Activated CD4-positive, alpha-beta T cell treated with anti-CD3 and anti-CD28 coated beads, Interleukin-2, amount 50 U/mL, for 16 hours (primary cell): ENCODE measurements at regions not wholly inside any gene's neighbourhood (a gene's known extent, or its start where the extent isn't known, plus 50 kb on each side); places are given as distances from the start of the nearest gene placed in this dataset.

ENCODE experiments used
- DNase-seq: peaks from one replicate; pipeline ENCODE4 v3.0.0-alpha.2; 2020

DNA sequence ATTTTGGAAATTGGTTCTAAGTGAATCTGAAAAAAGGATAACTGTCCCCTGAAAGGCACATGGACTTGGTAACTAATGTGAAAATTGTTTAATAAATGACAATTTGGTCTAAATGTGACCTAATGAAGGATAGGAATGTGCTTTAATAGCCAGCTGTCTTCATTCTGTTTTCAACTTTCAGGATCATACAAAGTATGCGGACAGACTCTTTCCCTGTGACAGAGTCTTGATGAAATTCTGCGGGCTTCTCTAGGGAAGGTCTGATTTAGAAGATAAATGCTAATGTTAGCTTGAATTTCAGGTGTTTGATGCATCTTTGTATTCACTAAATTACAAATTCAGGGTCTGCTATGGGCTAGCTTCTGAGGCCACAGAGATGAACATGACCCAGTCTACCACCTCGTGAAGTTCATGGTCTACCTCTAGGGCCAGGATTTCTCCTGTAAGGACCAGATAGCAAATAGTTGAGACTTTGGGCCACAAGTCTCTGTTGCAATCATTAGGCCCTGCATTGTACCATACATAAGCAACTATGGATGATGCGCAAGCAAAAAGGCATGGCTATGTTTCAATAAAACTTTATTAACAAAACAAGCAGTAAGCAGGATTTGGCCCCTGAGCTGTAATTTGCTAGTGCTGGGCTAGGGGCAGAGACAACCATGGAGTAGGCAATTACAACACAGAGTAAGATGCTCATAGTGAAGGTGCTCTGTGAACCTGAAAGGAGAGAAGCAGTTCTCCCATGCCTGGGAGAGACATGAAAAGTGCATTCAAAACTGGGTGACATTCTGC is 368.6 kb downstream of the INHBA start:
- DNase-seq = no peak

DNA sequence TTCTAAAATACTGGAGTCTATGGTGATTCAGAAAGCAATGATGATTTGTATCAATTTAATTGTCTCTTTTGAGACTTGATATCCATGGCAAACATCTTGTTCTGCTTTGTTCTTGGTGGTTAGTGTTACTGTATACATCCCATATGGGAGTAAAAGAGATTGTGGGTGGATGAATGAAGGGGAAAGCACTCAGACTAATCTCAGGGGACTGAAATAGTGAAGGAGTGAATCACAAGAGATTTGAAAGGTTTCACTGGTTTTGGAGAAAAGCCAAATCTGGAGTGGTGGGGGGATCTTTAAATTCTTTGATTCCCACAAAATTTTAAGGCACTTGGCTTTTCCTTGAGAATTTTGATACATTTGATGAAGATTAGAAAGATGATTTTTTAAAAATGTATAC is 369.4 kb downstream of the INHBA start:
- no peak for DNase-seq

DNA sequence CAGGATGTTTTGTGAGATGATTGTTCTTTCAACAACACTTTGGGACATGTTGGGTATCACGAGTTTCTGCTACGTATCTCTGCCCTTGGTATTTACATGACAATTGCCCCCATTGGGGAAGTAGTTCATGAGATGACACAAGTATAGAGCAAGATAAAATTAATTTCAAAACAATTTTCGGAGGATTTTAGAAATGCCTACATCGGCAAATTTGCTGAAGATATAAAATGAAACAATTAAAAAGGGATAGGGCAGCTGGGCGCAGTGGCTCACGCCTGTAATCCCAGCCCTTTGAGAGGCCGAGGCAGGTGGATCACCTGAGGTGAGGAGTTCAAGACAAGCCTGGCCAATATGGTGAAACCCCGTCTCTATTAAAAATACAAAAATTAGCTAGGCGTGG is 371.7 kb downstream of the INHBA start:
- no peak for DNase-seq

DNA sequence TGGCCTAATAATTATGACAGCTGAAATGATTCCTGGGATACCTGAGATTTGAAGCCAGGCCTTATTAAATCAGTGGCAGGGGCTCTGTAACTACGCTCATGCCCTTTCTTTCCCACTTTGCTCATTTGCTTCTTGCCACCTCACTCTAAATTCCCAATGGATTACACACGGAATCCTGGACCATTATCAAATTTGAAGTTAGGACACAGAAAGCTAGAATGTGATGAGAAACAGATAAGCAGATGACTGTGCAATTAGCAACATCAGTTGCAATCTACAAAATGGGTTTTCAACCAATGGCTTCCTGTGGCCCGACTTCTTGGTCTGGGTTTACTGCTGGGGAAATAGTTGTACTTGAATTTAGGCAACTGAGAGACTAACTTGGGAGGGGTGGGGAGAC is 374.3 kb downstream of the INHBA start:
- DNase-seq = no peak

DNA sequence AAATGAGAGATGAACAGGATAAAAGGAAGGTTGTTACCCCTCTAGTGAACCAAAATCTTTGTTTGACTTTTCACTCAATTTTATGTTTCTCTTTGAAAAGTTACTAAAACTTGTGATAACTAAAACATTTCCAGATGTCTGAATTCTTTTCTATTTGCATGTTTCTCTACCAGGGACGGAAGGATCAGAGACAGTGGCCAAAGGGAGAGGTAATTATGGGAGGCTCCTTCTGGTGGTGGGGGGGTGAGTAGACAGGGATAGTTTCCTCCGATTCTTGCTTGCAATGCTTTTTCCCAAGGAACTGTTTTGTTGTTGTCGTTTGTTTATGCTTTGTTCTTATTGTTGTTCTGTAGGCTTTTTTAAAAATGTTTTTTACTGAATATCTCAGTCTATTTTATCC is 374.8 kb downstream of the INHBA start:
- no peak for DNase-seq

DNA sequence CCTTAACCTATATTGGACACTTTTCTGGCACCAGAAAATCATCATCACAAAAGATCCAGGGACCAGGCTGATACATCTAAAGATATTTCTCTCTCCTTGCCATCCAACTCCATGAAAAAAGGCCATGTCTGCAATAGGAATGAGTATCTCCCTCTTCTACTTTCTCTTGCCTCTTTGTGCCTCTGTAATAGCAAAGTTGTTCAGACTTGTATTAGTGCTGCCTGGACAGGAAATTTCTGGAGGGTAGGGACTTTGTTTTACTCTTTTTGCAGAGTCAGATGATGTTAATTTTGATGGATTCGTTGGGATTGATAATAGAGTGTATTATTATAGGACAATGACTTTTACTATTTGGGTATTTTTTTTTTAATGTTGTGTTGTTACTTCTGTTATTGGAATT is 376.3 kb downstream of the INHBA start:
- DNase-seq = no peak

DNA sequence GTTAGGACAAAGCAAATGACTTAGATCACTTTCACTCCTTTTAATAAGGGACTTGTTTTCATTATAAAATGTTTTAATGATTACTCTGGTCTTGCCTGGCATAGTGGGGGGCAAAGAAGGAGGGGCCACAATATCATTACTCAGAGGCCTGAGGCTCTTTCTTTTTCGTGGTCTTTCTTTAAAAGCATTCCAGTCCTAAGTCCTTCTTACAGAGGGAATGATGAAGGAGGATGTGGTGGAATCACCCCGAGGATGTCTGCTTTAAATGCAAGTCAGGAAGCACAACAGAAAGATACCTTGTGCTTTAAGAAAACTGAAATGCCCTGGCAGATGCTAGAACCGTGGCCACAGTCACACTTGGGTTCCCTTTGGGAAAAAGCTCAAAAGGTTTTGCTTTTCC is 379.1 kb downstream of the INHBA start:
- DNase-seq = no peak

DNA sequence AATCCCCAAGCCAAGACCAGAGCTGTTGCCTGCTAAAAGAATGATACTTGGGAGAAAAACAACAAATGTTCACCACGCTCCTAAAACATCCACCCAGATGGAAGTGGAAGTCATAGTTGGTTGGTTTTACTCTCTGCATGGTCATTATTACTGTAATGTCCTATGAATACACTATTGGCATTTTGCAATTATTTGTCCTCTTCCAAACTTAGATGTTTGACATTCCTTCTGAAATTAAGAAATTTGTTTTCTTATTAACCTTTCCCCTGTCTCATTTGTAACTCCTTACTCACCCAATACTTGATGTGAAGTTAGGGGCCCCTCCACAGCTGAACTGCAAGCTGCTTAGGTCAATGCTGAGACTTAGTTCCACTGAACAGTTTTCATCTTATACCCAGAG is 383.3 kb downstream of the INHBA start:
- DNase-seq = no peak

DNA sequence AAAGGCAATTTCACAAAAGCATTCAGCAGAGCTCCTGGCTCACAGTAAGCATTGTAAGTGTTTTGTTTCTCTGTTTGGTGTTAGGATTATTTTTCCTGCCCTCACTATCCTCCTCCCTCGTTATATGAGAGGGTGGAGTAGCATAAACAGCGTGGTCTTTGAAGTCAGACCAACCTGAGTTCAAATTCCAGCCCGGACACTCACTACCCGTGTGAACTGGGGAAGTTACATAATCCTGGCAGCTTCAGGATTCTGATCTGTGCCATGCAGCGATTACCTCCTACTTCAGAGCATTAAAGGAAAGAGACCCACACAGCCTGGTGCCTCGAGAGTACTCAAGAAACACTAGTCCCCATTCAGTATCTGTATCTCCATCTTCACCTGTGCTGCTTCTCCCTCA is 386.5 kb downstream of the INHBA start:
- no peak for DNase-seq

DNA sequence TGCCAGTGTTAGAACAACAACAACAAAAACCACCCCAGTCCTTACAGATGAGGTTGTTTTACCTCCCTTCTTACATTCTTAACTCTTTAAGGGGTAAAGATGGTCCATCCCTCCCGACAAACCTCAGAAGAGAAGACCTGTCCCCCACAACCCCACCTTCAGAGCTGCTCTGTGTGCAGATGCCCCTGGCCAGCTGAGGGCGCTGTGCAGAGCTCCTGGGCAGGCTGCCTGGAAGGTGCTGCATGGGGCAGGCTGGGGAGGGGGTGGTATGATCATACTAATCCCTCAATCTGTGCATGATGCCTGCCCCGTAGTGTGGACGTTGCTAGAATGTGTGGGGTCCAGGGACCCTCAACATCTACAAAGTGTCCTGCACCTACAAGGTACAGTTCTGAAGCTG is 387.1 kb downstream of the INHBA start:
- no peak for DNase-seq

DNA sequence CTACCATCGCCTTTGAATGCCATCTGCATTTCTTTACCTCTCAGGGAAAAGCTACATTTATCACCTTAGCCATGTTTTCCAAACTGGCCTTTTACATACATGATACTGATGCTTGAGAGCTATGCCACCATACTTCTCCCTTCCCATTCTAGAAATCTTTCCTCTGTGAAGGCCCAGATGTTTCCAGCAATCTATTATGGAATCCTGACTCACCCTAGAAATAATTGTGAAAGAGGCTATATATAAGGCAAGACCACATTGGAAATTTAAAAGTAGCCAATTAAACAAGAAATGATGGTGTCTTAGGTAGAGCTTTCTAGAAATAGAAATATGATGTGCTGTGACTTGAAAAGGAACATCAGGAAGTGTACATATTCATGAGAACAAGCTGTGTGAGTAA is 389.7 kb downstream of the INHBA start:
- no peak for DNase-seq

DNA sequence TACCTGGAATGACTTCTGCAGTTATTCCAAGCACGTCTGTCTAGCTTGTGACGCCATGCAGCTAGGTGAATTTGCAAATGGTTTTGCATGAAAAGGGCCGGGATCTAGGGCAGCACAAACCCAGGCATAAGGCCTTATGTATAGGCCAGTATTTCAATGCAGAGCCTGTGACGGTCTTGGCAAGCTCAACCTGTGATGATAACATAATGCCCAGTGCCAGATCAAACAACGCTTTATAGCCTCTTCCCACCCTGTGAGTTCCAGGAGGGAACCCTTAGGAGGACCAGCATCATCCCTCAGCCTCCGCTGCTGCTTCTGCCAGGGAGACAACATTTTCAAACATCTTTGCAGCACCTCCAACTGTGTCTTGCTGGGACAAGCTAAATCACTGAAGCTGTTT is 390.7 kb downstream of the INHBA start:
- no peak for DNase-seq

DNA sequence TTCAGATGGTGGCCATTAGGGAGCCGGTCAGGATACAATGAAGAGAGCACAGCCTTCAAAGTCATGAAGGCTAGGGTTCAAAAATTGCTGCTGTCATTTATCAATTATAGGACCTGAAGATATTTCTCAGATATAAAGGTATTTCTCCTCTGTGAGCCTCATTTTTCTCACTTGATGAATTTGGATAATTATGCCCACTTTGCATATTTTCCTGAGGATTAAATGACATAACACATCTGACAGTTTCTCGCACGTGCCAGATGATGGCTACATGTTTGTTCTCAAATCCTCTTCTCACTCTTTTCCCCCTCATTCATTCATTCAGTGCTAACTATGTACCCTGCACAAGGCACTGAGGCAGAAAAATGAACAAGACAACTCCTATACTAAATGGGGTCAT is 391.6 kb downstream of the INHBA start:
- DNase-seq = no peak

DNA sequence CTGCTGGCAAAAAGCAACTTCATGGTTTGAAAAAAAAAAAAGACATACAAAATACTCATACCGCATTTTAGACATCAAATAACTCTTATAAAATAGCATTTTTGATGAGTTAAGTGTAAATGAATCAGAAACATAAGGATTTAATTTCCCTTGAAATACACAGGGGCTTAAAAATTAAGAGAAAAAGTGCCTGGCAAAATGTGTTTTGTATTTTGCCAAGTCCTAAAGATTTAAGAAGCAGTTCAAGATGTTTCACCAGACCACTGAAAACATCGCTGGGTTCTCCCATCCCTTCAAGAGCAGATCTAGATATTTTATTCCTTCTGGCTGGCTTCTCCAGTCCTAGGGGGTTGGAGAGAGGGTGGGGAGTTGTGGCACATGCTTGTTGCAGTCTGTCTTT is 396.4 kb downstream of the INHBA start:
- no peak for DNase-seq

DNA sequence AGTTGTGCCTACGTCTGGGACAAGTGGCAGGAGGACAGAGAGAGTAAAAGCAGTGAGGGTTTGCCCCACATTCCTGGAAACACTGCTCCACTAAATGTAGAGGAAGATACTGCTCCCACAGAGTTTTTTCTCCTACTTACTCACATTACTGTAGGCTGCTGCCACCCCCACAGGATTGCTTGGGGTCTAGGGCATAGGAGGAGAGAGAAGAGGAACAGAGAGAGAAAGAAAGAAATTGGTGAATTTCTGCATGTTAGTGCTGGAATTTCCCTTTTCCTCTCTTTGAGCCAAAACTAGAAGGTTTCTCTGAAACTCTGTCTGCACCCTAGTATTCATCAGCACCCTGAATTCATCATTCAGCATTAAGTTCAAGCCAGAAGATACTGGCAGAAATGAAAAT is 397.9 kb downstream of the INHBA start:
- DNase-seq = no peak

DNA sequence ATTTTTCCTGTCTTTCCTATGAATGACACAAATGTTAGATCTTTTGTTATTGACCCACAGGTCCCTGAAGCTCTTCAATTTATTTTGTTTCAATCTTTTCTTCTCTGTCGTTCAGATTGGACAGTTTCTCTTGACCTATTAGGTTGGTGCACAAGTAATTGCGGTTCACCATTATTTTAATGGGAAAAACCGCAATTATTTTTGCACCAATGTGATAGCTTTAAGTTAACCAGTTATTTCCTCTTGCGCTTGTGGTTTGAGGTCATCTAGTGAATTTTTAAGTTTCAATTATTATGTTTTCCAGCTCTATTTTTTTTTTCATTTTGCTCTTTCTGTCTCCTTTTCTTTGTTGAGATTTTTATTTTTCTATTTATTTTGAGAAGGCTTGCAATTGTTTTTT is 399.2 kb downstream of the INHBA start:
- DNase-seq = no peak

DNA sequence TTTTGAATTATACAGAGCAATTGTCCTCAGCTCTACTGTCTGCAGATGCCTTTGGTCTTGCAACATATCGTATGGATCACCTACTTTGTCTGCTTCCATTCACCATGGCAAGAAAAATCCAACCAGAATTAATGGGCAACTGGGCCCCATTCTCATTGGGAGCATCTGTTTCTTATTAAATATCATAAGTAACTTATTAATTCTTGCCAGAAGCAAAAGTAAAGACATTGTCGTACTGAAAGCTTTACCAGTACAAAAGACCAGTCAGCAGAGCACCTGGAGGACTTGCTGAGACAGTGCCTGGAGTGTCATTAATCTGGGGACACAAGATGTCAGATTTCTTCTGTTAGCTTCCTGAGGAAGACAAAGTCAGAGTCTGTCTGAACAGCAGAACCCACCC is 404.5 kb downstream of the INHBA start:
- no peak for DNase-seq

DNA sequence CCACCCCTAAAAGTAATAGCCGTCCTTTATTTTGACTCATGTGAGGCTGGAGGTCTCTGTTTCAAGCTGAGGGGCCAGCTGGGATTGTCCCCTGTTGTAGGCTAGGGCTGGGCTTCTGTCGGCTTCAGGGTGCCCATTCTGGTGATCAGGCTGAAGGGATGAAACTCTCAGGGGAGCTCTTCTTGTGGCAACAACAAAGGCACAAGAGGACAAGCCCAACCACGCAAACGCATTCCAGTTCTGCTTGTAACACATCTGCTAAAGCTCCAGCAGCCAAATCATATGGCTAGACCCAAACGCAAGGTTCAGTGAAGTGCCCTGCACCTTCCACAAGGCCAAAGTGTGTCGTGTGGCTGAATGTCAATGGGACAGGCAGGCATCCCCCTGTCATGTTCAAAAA is 405.7 kb downstream of the INHBA start:
- DNase-seq = no peak

DNA sequence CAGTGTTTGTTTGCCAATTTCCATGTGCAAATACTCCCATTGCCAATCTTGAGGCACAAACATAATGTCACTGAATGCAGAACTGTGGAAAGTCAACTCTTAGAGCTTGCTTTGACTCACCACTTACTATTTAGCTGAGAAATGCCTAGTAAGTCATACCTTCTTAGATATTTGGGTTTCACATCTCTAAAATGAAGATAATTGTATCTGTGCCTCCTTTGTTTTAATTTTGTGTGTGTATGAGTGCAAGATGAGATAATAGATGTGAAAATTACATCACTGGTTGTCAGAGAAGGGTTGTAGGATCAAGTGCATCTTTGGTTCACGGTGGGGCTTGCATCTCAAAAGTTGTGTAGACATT is 407.5 kb downstream of the INHBA start:
- DNase-seq = no peak

DNA sequence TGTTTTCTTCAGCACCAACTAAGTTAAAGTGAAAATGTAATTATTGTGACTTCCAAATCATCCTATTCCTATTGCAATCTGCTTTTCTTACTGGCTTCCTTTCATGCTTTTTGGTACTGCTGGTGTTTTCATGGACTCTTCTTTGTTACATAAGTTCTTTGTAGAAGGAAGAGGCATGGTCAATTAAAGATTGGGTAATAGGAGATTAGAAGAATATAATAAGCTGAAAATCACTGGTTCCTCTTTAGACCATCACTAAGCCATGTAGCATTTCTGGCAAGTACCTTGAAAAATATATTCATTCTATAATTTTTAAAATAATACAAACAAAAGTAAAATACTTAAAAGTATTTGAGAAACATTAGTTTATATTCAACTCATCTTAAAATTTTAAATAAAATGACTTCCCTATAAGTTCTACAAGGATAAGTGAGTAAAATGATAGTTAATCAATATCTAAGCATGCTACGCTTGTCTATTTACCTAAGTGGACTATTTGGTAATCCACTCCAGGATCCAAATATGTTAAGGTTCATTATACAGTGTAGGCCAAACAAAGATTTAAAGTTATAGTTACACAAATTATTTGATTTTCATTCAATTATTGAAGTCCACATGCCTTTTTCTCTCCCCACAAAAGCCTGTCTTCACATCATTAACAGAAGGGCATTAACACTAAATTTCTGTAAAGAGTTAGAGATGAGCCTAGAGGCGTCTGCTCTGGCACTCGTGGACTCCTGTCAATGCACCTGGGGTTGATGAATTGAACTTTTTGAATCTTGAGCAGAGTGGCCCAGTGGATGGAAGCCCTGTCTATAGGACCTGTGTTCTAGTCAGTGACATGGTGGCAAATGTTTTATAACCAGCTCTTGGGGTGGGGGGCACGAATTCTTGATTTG is 408.1 kb downstream of the INHBA start:
- no peak for DNase-seq

DNA sequence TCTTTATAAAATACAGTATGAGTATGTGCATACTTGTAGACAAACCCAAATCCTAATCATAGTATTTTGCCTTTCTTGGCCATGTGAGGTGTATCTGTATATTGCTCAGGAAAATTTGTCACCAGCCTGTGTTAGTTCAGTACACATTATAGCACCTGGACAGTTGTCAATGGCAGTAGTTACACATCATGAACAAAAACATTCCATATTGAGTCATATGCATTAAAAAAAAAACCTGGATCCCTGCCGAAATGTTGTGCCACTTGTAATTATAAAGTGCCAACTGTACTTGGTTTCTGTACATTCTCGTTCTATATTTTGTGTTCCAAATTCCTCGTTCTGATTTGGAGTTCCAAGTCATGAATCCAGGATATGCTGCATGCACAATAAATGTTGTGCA is 410.4 kb downstream of the INHBA start:
- no peak for DNase-seq

DNA sequence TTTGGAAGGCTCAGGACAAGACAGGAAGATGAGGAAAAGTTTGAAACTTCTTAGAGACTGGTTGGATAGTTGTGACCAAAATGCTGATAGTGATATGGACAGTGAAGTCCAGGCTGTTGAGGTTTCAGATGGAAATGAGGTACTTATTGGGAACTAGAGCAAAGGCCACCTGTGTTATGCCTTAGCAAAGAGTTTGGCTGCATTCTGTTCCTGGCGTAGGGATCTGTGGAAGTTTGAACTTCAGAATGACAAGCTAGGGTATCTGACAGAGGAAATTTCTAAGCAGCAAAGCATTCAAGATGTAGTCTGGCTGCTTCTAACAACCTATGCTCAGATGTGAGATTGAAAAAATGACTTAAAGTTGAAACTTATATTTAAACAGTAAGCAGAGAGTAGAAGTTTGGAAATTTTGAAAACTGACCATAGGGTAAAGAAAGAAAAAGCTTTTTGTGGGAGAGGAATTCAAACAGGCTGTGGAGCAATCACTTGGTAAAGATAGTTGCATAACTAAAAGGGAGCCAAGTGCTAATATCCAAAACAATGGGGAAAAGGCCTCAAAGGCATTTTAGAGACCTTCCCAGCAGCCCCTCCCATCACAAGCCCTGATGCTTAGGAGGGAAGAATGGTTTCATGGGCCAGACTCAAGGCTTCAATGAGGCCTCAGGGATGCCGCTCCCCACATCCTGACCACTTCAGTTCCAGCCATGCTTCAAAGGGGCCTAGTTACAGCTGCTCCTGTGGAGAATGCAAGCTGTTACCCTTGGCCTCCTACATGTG is 415.1 kb downstream of the INHBA start:
- DNase-seq = no peak

DNA sequence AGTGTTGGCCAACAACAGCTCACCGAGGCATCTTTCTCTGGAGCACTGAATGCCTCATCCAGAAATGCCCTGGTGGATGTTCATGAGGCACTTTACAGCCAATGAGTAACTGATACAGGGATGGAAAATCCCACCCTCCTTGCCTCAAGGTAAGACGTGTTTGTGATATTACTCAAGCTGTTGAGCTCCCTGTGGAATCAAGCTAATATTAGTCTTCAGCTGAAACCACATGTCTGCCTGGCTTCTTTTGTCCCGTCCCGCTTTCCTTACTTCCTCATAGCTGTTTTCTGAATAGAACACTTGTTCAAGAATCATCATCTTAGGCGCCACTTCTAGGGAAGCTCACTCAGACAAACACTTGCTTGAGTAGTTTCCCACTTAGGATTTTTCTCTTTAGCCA is 422.4 kb downstream of the INHBA start:
- DNase-seq = no peak

DNA sequence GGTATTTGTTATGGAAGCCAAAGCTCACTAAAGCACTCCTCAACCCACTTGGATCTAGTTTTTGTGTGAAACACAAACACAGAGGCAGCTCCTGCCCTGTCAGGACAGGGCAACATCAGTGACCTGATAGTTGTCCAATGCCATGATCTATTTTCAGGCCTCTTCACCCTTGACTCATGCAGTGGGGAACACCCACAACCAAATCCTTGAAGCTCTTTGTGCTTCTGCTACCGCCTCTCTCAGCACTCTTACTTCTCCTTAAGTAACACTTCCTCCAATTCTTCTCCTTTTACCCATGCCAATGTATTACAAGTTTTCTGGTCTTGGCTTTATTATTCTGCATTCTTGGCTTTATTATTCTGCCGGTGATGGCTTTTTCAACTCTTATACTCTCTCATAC is 425.3 kb downstream of the INHBA start:
- DNase-seq = no peak
